ENCODE measurements at regions not wholly inside any gene's neighbourhood (a gene's known extent, or its start where the extent isn't known, plus 50 kb on each side); places are given as distances from the start of the nearest gene placed in this dataset.

- TF ChIP-seq CTCF (IDR thresholded peaks at IDR 0.05) (no peak), EZH2 (IDR thresholded peaks at IDR 0.05) (no peak)
Measured at GRCh38 chr7:26425655-26426054, 134.0 kb downstream of the SNX10 start.

Data from neural progenitor cell (in vitro differentiated cells).